Type B pancreatic cell (in vitro differentiated cells): ENCODE measurements at regions not wholly inside any gene's neighbourhood (a gene's known extent, or its start where the extent isn't known, plus 50 kb on each side); places are given as distances from the start of the nearest gene placed in this dataset.

ENCODE experiments used
- DNase-seq: peaks from one replicate; pipeline ENCODE4 v3.0.0; 2021; ENCODE audit warnings: mixed read lengths; ENCODE audit not compliant: unreplicated experiment; ENCODE audit errors: extremely low spot score
- H3K27ac Mint-ChIP-seq: 2 replicates; pipeline ENCODE4 v1.8.0; 2021; ENCODE audit warnings: mild to moderate bottlenecking, mixed read lengths
- H3K27me3 Mint-ChIP-seq: 2 replicates; pipeline ENCODE4 v1.8.0; 2021; ENCODE audit warnings: mixed read lengths
- H3K36me3 Mint-ChIP-seq: 2 replicates; pipeline ENCODE4 v1.8.0; 2021; ENCODE audit warnings: mixed read lengths
- H3K4me1 Mint-ChIP-seq: one replicate; pipeline ENCODE4 v1.8.0; 2021; ENCODE audit warnings: mixed read lengths; ENCODE audit not compliant: unreplicated experiment
- H3K4me3 Mint-ChIP-seq: 2 replicates; pipeline ENCODE4 v1.8.0; 2021; ENCODE audit warnings: mild to moderate bottlenecking, mixed read lengths
- H3K9me3 Mint-ChIP-seq: 2 replicates; pipeline ENCODE4 v1.8.0; 2021; ENCODE audit warnings: mixed read lengths
- CTCF ChIP-seq: fragments of 200-600 bp; sonication (generic); conservative IDR thresholded peaks from 2 replicates; pipeline ENCODE4 v1.5.0; 2021; ENCODE audit warnings: antibody characterized with exemption, mild to moderate bottlenecking

- Mint-ChIP-seq H3K9me3 (no peaks in the 10 kb centered on the region), H3K4me1 (peaks cover 59% of the 10 kb centered on the region), H3K36me3 (peaks cover 7% of the 10 kb centered on the region), H3K27ac (no peak overlapping the region), H3K4me3 (peak overlapping the region; percentile 5), H3K27me3 (peaks cover 27% of the 10 kb centered on the region)
- TF ChIP-seq CTCF, result no peak
- no peak for DNase-seq
Observed at GRCh38 chr4:4764558-4764905, 94.9 kb upstream of the MSX1 start.

- Mint-ChIP-seq H3K4me3 (peak overlapping the region; percentile 83), H3K27ac (no peak overlapping the region), H3K36me3 (peaks cover 7% of the 10 kb centered on the region), H3K9me3 (no peaks in the 10 kb centered on the region), H3K27me3 (peaks cover 32% of the 10 kb centered on the region), H3K4me1 (peaks cover 65% of the 10 kb centered on the region)
- no peak for DNase-seq
- TF ChIP-seq CTCF, result no peak
Observed at GRCh38 chr4:4763822-4764557, 95.5 kb upstream of the MSX1 start.

GRCh38 chr4:4762909-4763821 lies 96.3 kb upstream of the MSX1 start:
- H3K4me1 Mint-ChIP-seq, result peaks cover 71% of the 10 kb centered on the region
- H3K27ac Mint-ChIP-seq, result peak overlapping the region; percentile 79
- peaks cover 7% of the 10 kb centered on the region for H3K36me3 Mint-ChIP-seq
- TF ChIP-seq CTCF, result peak; percentile 26
- H3K4me3 Mint-ChIP-seq, result peak overlapping the region; percentile 83
- peaks cover 39% of the 10 kb centered on the region for H3K27me3 Mint-ChIP-seq
- no peaks in the 10 kb centered on the region for H3K9me3 Mint-ChIP-seq
- peak; percentile 78 for DNase-seq

- H3K36me3 Mint-ChIP-seq, result peaks cover 5% of the 10 kb centered on the region
- H3K27ac Mint-ChIP-seq, result no peak overlapping the region
- H3K9me3 Mint-ChIP-seq, result no peaks in the 10 kb centered on the region
- H3K4me1 Mint-ChIP-seq, result peaks cover 71% of the 10 kb centered on the region
- TF ChIP-seq CTCF, result no peak
- H3K4me3 Mint-ChIP-seq, result peak overlapping the region; percentile 55
- peaks cover 47% of the 10 kb centered on the region for H3K27me3 Mint-ChIP-seq
- DNase-seq, result no peak
Observed at GRCh38 chr4:4762300-4762699, 97.2 kb upstream of the MSX1 start.

- Mint-ChIP-seq H3K4me3 (peak overlapping the region; percentile 55), H3K27ac (no peak overlapping the region), H3K9me3 (no peaks in the 10 kb centered on the region), H3K4me1 (peaks cover 68% of the 10 kb centered on the region), H3K27me3 (peaks cover 55% of the 10 kb centered on the region), H3K36me3 (peaks cover 3% of the 10 kb centered on the region)
- TF ChIP-seq CTCF, result peak; percentile 66
- no peak for DNase-seq
Observed at GRCh38 chr4:4761128-4761982, 98.1 kb upstream of the MSX1 start.
